GM12874 (cell line): ENCODE measurements at regions not wholly inside any gene's neighbourhood (a gene's known extent, or its start where the extent isn't known, plus 50 kb on each side); places are given as distances from the start of the nearest gene placed in this dataset.

ENCODE experiments used
- CTCF ChIP-seq: IDR thresholded peaks from 2 replicates; pipeline ENCODE4 v1.5.1; 2011; ENCODE audit warnings: low read depth, mild to moderate bottlenecking, control low read depth, low read length, moderate library complexity; ENCODE audit not compliant: insufficient read depth

- TF ChIP-seq CTCF = no peak
Measured at GRCh38 chrX:149248073-149248625, 257.0 kb downstream of the IDS start.

- TF ChIP-seq CTCF = no peak
Measured at GRCh38 chrX:149230689-149231088, 274.4 kb downstream of the IDS start.

GRCh38 chrX:149223854-149224253, 281.3 kb downstream of the IDS start:
- no peak for TF ChIP-seq CTCF

- TF ChIP-seq CTCF = no peak
Measured at GRCh38 chrX:149222040-149222439, 283.1 kb downstream of the IDS start.

- no peak for TF ChIP-seq CTCF
Measured at GRCh38 chrX:149221230-149221629, 283.9 kb downstream of the IDS start.

GRCh38 chrX:149213264-149213663, 291.8 kb downstream of the IDS start:
- TF ChIP-seq CTCF = no peak

GRCh38 chrX:149208307-149208706, 296.8 kb downstream of the IDS start:
- no peak for TF ChIP-seq CTCF
